Tibial nerve (tissue), 4 donors: ENCODE measurements at regions not wholly inside any gene's neighbourhood (a gene's known extent, or its start where the extent isn't known, plus 50 kb on each side); places are given as distances from the start of the nearest gene placed in this dataset.

Source experiments
- DNase-seq, 2 donors: peaks; one replicate each; pipeline ENCODE4 v3.0.0-alpha.2; 2019; ENCODE audit warnings: low spot score in 2 of 2
- H3K27ac ChIP-seq, 4 donors: fragments of 200-600 bp; sonication (generic) in 3 of 4; one replicate each; pipeline ENCODE4 v1.5.1; 2017 to 2019; ENCODE audit warnings: mild to moderate bottlenecking in 1 of 4
- H3K27me3 ChIP-seq, 2 donors: fragments of 200-600 bp; sonication (generic) in 1 of 2; one replicate each; pipeline versions ENCODE4 v1.5.1 to v1.6.0; 2017 to 2019
- H3K36me3 ChIP-seq, 3 donors: fragments of 200-600 bp; sonication (generic); one replicate each; pipeline ENCODE4 v1.5.1; 2018 to 2019
- H3K4me1 ChIP-seq, 4 donors: fragments of 200-600 bp; sonication (generic) in 3 of 4; one replicate each; pipeline ENCODE4 v1.5.1; 2017 to 2019
- H3K4me3 ChIP-seq, 4 donors: fragments of 200-600 bp; sonication (generic) in 3 of 4; one replicate each; pipeline ENCODE4 v1.5.1; 2017 to 2019; ENCODE audit warnings: mild to moderate bottlenecking in 1 of 4, moderate library complexity in 1 of 4
- H3K9me3 ChIP-seq, 4 donors: fragments of 200-600 bp; sonication (generic) in 3 of 4; one replicate each; pipeline ENCODE4 v1.5.1; 2017 to 2019
- CTCF ChIP-seq, 5 experiments: fragments of 200-600 bp in 3 of 5; fragments of 450-650 bp in 2 of 5; sonication (generic) in 3 of 5; IDR thresholded peaks; one replicate each; pipeline ENCODE4 v1.5.1; 2016 to 2019; ENCODE audit warnings: antibody characterized with exemption in 5 of 5, mild to moderate bottlenecking in 3 of 5, moderate library complexity in 2 of 5
- EP300 ChIP-seq, 2 donors: sonication (generic); formaldehyde crosslinking; IDR thresholded peaks; one replicate each; pipeline ENCODE4 v1.6.1; 2017; ENCODE audit warnings: antibody characterized with exemption in 2 of 2, mild to moderate bottlenecking in 1 of 2
- POLR2A ChIP-seq, 2 donors: fragments of 450-650 bp; IDR thresholded peaks; one replicate each; pipeline ENCODE4 v1.6.1; 2017; ENCODE audit warnings: antibody characterized with exemption in 2 of 2, mild to moderate bottlenecking in 2 of 2, moderate library complexity in 2 of 2
- WGBS, 2 donors: methylation state at CpG; one replicate each; pipeline ENCODE4 v1.1.5; 2018; 5-methylcytosine and 5-hydroxymethylcytosine counted together

- no peaks in the 10 kb centered on the region for H3K27me3 ChIP-seq
- no peak for DNase-seq
- H3K36me3 ChIP-seq = no peaks in the 10 kb centered on the region
- no peak for TF ChIP-seq POLR2A (IDR thresholded peaks at IDR 0.05)
- no peak for TF ChIP-seq CTCF (IDR thresholded peaks at IDR 0.05)
- no peak for TF ChIP-seq EP300 (IDR thresholded peaks at IDR 0.05)
- no peak overlapping the region for H3K27ac ChIP-seq
- no peaks in the 10 kb centered on the region for H3K9me3 ChIP-seq
- H3K4me1 ChIP-seq = no peaks in the 10 kb centered on the region
- H3K4me3 ChIP-seq = no peak overlapping the region
Measured at GRCh38 chr2:188773075-188773474, 201.1 kb upstream of the COL3A1 start.

DNA sequence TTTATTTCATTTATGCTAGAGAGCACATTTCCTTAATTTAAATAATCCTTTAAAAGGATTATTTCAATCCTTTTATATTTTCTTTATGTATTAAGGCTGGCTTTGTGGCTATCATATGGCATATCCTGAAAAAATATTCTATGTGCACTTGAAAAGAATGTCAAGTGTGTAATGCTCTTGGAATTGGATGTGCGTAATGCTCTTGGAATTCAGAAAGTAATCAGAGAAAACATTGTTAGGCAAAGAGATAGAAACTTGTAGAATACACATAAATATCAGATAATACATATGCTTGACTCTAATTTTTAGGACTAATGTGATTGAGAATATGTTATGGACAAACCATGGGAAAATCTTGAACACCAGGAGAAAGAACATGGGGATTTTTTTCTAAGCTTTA lies 197.5 kb upstream of the COL3A1 start:
- no peak for DNase-seq
- no peak overlapping the region for H3K27ac ChIP-seq
- H3K4me1 ChIP-seq = no peaks in the 10 kb centered on the region
- TF ChIP-seq EP300 (IDR thresholded peaks at IDR 0.05) (no peak), POLR2A (IDR thresholded peaks at IDR 0.05) (no peak), CTCF (IDR thresholded peaks at IDR 0.05) (no peak)
- H3K9me3 ChIP-seq = no peaks in the 10 kb centered on the region
- no peak overlapping the region for H3K4me3 ChIP-seq
- H3K27me3 ChIP-seq = no peaks in the 10 kb centered on the region
- 55 to 63% methylated on average over 1 of the region's 1 CpG for WGBS, 2 donors
- H3K36me3 ChIP-seq = no peaks in the 10 kb centered on the region

DNA sequence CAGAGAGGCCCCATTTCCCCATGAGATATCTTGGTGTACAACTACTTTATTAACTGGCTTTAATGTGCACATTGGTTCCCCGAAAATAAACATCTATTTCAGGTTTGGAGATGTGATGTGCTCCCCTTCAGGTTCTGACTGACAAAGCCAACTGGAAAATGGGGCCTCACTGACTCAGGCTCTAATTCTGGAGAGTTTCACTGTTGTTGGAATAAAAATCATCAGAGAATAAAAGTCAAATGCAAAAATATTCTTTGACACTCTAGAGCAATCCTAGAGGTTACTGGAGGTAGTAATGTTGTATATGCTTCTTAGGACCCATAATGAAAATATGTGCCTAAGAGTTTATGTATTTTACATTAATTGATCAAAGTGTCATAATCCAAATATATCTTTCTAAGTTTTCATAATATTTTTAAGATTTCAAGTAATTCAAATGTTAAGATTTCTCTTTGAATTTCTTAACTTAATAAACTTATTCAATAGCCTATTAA lies 189.9 kb upstream of the COL3A1 start:
- DNase-seq = no peak
- no peak overlapping the region for H3K4me3 ChIP-seq
- H3K9me3 ChIP-seq = no peaks in the 10 kb centered on the region
- H3K27me3 ChIP-seq = no peaks in the 10 kb centered on the region
- peaks cover 0 to 35% (median 5%) of the 10 kb centered on the region in 4 donors for H3K4me1 ChIP-seq
- no peaks in the 10 kb centered on the region for H3K36me3 ChIP-seq
- TF ChIP-seq POLR2A (IDR thresholded peaks at IDR 0.05) (no peak), CTCF (IDR thresholded peaks at IDR 0.05) (no peak), EP300 (IDR thresholded peaks at IDR 0.05) (no peak)
- no peak overlapping the region for H3K27ac ChIP-seq
- 86% methylated on average over 1 of the region's 1 CpG for WGBS, 2 donors

GRCh38 chr2:188785061-188785460 lies 189.1 kb upstream of the COL3A1 start:
- TF ChIP-seq EP300 (IDR thresholded peaks at IDR 0.05) = no peak
- TF ChIP-seq CTCF (IDR thresholded peaks at IDR 0.05) = no peak
- TF ChIP-seq POLR2A (IDR thresholded peaks at IDR 0.05) = no peak
- Histone ChIP-seq H3K4me1 (peaks cover 0 to 42% (median 5%) of the 10 kb centered on the region in 4 donors), H3K9me3 (no peaks in the 10 kb centered on the region), H3K27ac (no peak overlapping the region), H3K27me3 (no peaks in the 10 kb centered on the region), H3K36me3 (no peaks in the 10 kb centered on the region), H3K4me3 (no peak overlapping the region)
- no peak for DNase-seq
- WGBS, 2 donors = 86 to 88% methylated on average over 2 of the region's 2 CpGs

- Histone ChIP-seq H3K4me3 (no peak overlapping the region), H3K36me3 (no peaks in the 10 kb centered on the region), H3K9me3 (no peaks in the 10 kb centered on the region), H3K27ac (peak overlapping the region in 2 of 4 donors; percentile 81 to 82), H3K27me3 (no peaks in the 10 kb centered on the region), H3K4me1 (peaks cover 0 to 42% (median 5%) of the 10 kb centered on the region in 4 donors)
- peak in 1 of 2 donors; percentile 32 for DNase-seq
- TF ChIP-seq CTCF (IDR thresholded peaks at IDR 0.05) = no peak
- TF ChIP-seq EP300 (IDR thresholded peaks at IDR 0.05) = peak in 1 of 2 donors; percentile 16
- 68 to 70% methylated on average over 6 of the region's 6 CpGs for WGBS, 2 donors
Measured at GRCh38 chr2:188785490-188785889, 188.7 kb upstream of the COL3A1 start.
